ENCODE measurements at regions not wholly inside any gene's neighbourhood (a gene's known extent, or its start where the extent isn't known, plus 50 kb on each side); places are given as distances from the start of the nearest gene placed in this dataset.

GRCh38 chr4:127249066-127249766 lies 383.5 kb upstream of the INTU start:
- no peak for TF ChIP-seq RAD21 (IDR thresholded peaks at IDR 0.05)
- TF ChIP-seq CTCF (IDR thresholded peaks at IDR 0.05; ENCODE audit: low read depth, low read length, missing input control): no peak
- no peak for TF ChIP-seq MAX (IDR thresholded peaks at IDR 0.05)
- no peak for TF ChIP-seq YY1 (IDR thresholded peaks at IDR 0.05)
- no peak for TF ChIP-seq TAF1 (conservative IDR thresholded peaks at IDR 0.05)
- TF ChIP-seq SP1 (IDR thresholded peaks at IDR 0.05): no peak
- TF ChIP-seq GABPA (IDR thresholded peaks at IDR 0.05 in 1 of 2, conservative IDR thresholded peaks at IDR 0.05 in 1 of 2): no peak
- no peak for TF ChIP-seq REST (IDR thresholded peaks at IDR 0.05)
